Right atrium auricular region (tissue), 2 donors: ENCODE measurements at regions not wholly inside any gene's neighbourhood (a gene's known extent, or its start where the extent isn't known, plus 50 kb on each side); places are given as distances from the start of the nearest gene placed in this dataset.

Experiments
- DNase-seq: peaks from one replicate; pipeline ENCODE4 v3.0.0-alpha.2; 2019; ENCODE audit warnings: low spot score
- H3K27ac ChIP-seq, 2 donors: fragments of 200-600 bp; sonication (generic); 1 replicate in 1 of 2; 2 replicates in 1 of 2; pipeline ENCODE4 v1.5.1; 2016 to 2019
- H3K27me3 ChIP-seq, 2 donors: fragments of 200-600 bp; sonication (generic); one replicate each; pipeline versions ENCODE4 v1.5.1 to v1.6.0; 2017 to 2019
- H3K36me3 ChIP-seq: fragments of 200-600 bp; sonication (generic); one replicate; pipeline ENCODE4 v1.5.1; 2016
- H3K4me1 ChIP-seq, 2 donors: fragments of 200-600 bp; sonication (generic); one replicate each; pipeline versions ENCODE4 v1.5.1 to v1.6.0; 2017 to 2019
- H3K4me3 ChIP-seq, 2 donors: fragments of 200-600 bp; sonication (generic); 1 replicate in 1 of 2; 2 replicates in 1 of 2; pipeline ENCODE4 v1.5.1; 2017 to 2019; ENCODE audit warnings: mild to moderate bottlenecking in 1 of 2, moderate library complexity in 1 of 2
- H3K9me3 ChIP-seq, 2 donors: fragments of 200-600 bp; sonication (generic); one replicate each; pipeline ENCODE4 v1.5.1; 2019
- TF ChIP-seq, protein P1 (sequence below), 2 donors: fragments of 200-600 bp; sonication (generic); IDR thresholded peaks; one replicate each; pipeline ENCODE4 v1.5.1; 2019; ENCODE audit warnings: antibody characterized with exemption in 2 of 2

GRCh38 chr4:18201885-18202284 lies 180.3 kb upstream of the LCORL start:
- Histone ChIP-seq H3K36me3 (no peaks in the 10 kb centered on the region), H3K9me3 (no peaks in the 10 kb centered on the region), H3K27me3 (no peaks in the 10 kb centered on the region), H3K27ac (no peak overlapping the region), H3K4me3 (no peak overlapping the region), H3K4me1 (no peaks in the 10 kb centered on the region)
- TF ChIP-seq, protein P1, sequence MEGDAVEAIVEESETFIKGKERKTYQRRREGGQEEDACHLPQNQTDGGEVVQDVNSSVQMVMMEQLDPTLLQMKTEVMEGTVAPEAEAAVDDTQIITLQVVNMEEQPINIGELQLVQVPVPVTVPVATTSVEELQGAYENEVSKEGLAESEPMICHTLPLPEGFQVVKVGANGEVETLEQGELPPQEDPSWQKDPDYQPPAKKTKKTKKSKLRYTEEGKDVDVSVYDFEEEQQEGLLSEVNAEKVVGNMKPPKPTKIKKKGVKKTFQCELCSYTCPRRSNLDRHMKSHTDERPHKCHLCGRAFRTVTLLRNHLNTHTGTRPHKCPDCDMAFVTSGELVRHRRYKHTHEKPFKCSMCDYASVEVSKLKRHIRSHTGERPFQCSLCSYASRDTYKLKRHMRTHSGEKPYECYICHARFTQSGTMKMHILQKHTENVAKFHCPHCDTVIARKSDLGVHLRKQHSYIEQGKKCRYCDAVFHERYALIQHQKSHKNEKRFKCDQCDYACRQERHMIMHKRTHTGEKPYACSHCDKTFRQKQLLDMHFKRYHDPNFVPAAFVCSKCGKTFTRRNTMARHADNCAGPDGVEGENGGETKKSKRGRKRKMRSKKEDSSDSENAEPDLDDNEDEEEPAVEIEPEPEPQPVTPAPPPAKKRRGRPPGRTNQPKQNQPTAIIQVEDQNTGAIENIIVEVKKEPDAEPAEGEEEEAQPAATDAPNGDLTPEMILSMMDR (IDR thresholded peaks at IDR 0.05): no peak
- DNase-seq: no peak

- no peaks in the 10 kb centered on the region for H3K9me3 ChIP-seq
- no peaks in the 10 kb centered on the region for H3K36me3 ChIP-seq
- no peak for DNase-seq
- no peaks in the 10 kb centered on the region for H3K4me1 ChIP-seq
- H3K4me3 ChIP-seq: no peak overlapping the region
- no peaks in the 10 kb centered on the region for H3K27me3 ChIP-seq
- H3K27ac ChIP-seq: no peak overlapping the region
- TF ChIP-seq, protein P1 (IDR thresholded peaks at IDR 0.05): no peak
These were observed 177.1 kb upstream of the LCORL start for GRCh38 chr4:18198653-18199052.

GRCh38 chr4:18197467-18197866 lies 175.9 kb upstream of the LCORL start:
- H3K4me1 ChIP-seq: no peaks in the 10 kb centered on the region
- no peak for DNase-seq
- no peak overlapping the region for H3K4me3 ChIP-seq
- TF ChIP-seq, protein P1 (IDR thresholded peaks at IDR 0.05): no peak
- no peaks in the 10 kb centered on the region for H3K9me3 ChIP-seq
- no peak overlapping the region for H3K27ac ChIP-seq
- H3K27me3 ChIP-seq: no peaks in the 10 kb centered on the region
- H3K36me3 ChIP-seq: no peaks in the 10 kb centered on the region

DNA sequence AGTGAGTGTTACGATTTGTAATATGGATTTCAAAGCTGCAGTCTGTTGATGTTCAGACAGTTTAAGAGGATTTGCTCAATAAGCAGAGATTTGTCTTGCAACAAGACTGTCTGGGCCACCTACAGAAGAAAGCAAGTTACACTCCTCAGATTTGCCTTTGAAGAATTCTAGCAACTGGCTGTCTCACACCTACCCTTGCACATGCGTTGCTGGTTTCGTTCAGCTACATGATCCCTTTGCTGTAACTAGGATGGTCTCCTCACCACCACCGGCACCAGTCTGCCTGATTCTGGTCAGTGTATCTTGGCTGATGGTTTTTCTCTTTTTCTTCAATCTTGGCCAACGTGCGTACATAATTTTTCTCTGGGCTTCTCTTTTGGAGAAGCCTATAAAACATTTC lies 172.7 kb upstream of the LCORL start:
- DNase-seq: no peak
- Histone ChIP-seq H3K36me3 (no peaks in the 10 kb centered on the region), H3K4me3 (no peak overlapping the region), H3K27me3 (no peaks in the 10 kb centered on the region), H3K27ac (no peak overlapping the region), H3K4me1 (no peaks in the 10 kb centered on the region), H3K9me3 (no peaks in the 10 kb centered on the region)
- TF ChIP-seq, protein P1 (IDR thresholded peaks at IDR 0.05): no peak

DNA sequence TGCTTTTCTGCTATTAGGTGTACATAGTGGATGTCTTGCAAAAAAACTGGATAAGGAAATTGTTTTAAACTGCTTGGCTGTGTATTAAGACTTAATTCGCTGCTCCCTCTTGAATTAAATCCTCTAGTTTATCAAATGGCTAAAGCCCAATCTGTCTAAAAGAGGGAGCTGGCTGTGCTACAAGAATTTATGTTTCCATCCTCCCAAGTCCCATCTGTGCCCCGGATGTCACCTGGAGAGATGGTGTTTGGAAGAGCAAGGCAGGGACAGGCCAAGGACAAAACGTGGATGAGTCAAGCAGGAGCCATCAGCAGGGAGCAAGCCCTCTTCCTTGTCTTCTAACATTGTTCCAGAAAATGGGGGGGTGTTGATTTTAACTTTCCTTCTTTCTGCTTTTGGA lies 171.3 kb upstream of the LCORL start:
- Histone ChIP-seq H3K27ac (no peak overlapping the region), H3K4me1 (no peaks in the 10 kb centered on the region), H3K36me3 (no peaks in the 10 kb centered on the region), H3K9me3 (no peaks in the 10 kb centered on the region), H3K4me3 (no peak overlapping the region), H3K27me3 (no peaks in the 10 kb centered on the region)
- no peak for DNase-seq
- TF ChIP-seq, protein P1 (IDR thresholded peaks at IDR 0.05): no peak

- Histone ChIP-seq H3K4me3 (no peak overlapping the region), H3K9me3 (no peaks in the 10 kb centered on the region), H3K27ac (no peak overlapping the region), H3K36me3 (no peaks in the 10 kb centered on the region), H3K4me1 (no peaks in the 10 kb centered on the region), H3K27me3 (no peaks in the 10 kb centered on the region)
- TF ChIP-seq, protein P1 (IDR thresholded peaks at IDR 0.05): no peak
- DNase-seq: no peak
These were observed 163.9 kb upstream of the LCORL start for GRCh38 chr4:18185491-18185890.
